HG02759 (cell line): ENCODE measurements at regions not wholly inside any gene's neighbourhood (a gene's known extent, or its start where the extent isn't known, plus 50 kb on each side); places are given as distances from the start of the nearest gene placed in this dataset.
"Not testable (repeated sequence)": the region's sequence is repeated elsewhere in the genome, so short reads cannot be mapped to it uniquely, and the experiment has no call there.

Source experiments
- ATAC-seq: cut with Tn5 transposase; IDR thresholded peaks from one replicate; pipeline ENCODE4 v1.9.1; 2021; ENCODE audit warnings: mild to moderate bottlenecking, moderate library complexity; ENCODE audit not compliant: unreplicated experiment

DNA sequence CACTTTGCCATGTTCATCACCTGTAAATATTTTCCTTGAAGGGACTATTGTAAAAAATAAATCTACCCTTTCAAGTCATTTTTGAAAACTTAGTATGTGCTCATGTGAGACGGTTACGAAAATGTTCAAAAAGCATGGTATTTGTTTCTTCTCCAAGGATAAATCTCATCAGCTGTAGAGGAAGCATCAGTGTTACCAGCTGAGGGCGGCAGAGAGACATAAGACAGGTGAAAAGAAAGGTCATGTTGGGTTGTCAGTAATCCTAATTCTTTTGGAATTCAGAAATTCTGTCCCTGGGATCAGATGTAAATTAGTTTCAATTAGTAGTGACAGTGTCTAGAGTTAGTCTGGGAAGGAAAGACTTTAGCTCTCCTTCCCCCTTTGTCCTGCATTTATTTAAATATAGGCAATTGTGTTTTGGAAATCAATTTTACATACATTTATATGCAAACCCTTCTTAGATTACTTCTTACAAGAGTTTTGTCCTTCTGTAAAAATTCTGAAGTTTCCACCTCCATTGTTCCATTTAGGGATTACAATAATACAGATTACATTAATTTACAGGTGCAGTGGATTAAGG, 791.9 kb upstream of the CDH6 start:
- no peak for ATAC-seq

DNA sequence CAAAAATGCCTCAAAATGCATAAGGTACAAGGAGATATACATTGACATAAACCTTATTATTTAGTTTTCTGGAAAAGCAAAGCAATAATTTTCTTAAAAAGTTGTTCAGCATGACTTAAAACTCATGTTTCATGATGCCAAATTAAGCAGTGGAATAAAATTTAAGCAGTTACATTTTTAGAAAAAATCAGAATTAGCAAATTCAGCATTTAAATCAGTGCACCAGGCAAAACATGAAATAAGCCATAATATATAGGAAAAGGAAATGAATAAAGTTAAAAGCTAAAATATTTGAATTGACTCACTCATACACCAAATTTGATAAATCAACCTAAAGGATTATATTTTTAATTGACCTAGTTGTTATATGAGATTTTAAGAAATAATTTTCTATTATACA, 795.1 kb upstream of the CDH6 start:
- ATAC-seq, result no peak

DNA sequence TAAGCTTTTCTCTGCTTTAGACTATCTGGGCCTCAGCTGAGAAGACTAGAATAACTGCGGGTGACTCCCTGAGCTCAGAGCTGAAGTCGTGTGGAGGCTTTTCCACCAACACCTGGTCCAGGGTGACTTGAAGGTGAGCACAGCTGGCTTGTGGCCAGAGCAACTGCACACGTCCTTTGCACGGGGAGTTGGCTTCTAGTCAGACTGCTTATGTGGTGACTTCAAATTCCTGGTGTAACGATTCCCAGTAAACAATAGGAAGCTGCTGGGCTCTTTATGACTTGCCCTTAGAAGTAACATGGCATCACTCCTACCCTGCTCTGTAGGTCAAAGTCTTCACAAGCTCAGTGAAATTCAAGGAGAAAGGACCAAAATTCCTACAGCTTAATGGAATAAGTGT, 800.6 kb upstream of the CDH6 start:
- no peak for ATAC-seq

DNA sequence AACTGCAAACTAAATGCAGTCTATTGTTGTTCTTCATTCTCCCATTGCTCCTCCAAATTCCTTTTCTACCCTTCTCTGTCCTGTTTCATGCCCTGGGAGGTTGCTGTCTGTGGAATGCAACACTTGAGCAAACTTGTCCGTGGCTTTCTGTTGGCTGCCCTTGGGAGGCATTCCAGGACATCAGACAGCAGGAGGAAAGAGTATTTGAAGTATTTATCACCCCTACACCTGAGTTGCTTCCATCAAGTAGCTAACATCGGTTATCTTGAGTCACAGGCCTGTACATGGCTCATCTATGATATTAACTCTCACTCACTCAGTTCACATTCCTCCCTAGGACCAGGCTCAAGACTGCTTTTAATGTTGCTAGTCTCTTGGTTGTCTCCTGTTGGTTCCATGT, 803.4 kb upstream of the CDH6 start:
- no peak for ATAC-seq

DNA sequence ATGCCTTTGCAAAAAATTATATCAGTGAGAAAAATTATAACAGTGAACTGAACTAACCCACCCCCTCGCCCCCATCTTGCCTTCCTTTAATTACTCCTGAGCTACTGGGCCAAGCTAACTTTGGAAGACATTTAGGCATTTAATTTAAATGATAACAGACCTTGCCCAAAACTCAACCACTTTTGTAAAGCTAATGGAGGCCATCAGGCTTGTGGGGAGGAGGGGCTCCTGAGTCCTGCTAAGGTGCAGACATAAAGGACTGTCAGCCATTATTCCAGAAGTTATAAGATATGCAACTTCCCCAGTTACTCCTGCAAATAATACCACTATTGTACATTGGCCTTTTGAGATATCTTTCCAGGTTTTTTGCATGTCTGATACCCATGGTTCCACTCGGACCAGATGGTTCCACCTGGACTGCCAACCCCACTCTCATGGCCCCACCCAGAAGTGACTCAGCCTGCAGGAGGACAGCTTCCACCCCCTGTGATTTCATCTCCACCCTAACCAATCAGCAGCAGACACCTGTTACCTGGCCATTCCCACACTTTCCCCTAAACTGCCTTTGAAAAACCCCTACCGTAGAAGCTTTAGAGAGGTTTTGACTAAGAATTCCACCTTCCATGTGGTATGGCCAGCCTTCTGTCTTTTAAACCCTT, 805.4 kb upstream of the CDH6 start:
- ATAC-seq, result no peak

DNA sequence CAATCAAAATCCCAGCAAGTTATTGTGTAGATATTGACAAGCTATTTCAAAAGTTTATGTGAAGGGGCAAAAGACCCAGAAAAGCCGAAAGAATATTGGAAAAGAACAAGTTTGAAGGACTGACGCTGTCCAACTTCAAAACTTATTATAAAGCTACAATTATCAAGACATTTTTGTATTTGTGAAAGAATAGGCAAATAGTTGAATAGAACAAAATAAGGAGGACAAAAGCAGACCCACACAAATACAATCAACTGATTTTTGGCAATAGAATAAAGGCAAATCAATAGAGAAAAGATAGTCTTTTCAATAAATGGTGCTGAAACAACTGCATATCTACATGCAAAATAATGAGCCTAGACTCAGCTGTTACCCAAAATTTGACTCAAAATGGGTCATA, 807.7 kb upstream of the CDH6 start:
- no peak for ATAC-seq

DNA sequence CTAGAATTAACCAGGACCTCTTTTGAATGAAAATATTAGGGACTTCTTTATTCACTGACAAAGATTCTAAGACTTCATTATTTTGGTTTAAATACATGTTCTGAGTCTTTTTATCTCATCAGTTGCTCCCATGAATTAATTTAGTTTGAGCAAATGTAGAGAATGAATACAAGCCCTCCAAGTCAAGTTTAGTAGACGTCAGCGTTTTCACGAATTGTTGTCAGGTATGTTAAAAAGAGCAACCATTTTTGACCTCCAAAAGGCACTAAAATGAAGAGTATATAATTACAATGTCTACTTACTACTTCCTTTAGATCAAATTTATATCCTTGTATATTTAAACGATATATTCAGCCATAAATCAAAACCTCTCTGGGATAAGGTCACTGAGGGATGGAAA, 809.3 kb upstream of the CDH6 start:
- no peak for ATAC-seq

DNA sequence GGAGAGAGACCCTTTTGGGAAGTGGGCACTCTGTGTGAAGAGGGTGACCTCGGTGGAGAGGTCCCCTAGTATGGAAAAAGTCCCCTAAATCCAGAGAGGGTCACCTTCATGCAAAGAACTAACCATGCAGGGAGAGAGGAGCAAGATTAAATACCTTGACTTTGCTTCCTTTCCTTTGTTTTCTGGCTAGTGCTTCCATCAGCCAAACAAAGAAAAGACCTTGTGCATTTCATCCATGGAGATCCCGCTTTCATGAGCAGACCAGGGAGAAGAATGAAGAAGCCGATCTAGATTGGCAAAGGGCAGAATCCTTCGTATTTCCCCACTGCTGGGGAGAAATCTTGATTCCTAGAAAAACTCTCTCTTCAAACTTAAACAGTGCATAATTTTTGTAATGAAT, 813.3 kb upstream of the CDH6 start:
- no peak for ATAC-seq

DNA sequence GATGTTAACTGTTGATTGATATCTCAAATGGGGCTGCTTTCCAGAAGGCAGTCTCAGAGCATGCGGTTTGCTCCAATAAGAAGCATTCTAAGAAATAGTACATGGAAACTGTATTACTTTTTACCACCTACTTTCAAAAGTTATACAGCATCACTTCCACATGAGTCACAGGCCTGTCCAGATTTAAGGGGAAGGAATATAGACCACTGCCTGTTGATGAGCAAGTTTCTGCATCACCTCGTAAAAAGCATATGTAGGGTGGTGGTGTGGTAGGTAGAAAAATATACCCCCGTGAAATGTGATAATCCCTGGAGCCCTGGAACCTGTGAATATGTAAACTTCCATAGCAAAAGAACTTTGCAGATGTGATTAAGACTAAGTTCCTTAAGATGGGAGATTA, 816.6 kb upstream of the CDH6 start:
- no peak for ATAC-seq

DNA sequence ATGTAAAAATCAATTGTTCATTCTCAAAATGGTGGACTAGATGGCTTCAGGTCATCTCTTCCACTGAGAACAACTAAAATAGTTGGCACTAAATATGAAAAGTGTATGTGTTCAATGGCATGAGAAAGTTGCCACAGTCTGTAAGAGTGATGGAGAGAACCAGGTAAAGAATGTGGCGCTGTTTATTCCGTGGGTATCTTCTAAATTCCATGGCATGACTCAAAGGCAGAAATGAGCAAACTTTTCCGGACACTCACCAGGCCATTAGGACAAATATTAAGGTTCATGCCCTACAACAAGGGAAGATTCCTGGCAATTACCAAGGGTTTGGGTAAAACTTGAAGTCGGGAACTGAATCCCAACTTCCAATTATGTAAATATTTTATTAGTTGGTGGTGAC, 825.4 kb upstream of the CDH6 start:
- ATAC-seq, result no peak

DNA sequence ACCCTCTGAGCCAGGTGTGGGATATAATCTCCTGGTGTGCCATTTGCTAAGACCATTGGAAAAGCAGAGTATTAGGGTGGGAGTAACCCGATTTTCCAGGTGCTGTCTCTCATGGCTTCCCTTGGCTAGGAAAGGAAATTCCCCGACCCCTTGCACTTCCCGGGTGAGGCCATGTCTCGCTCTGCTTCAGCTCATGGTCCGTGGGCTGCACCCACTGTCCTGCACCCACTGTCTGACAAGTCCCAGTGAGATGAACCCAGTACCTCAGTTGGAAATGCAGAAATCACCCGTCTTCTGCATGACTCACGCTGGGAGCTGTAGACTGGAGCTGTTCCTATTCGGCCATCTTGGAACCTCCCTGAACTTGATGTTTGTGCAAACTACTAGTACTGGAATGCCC, 828.5 kb upstream of the CDH6 start:
- not testable (repeated sequence) for ATAC-seq

DNA sequence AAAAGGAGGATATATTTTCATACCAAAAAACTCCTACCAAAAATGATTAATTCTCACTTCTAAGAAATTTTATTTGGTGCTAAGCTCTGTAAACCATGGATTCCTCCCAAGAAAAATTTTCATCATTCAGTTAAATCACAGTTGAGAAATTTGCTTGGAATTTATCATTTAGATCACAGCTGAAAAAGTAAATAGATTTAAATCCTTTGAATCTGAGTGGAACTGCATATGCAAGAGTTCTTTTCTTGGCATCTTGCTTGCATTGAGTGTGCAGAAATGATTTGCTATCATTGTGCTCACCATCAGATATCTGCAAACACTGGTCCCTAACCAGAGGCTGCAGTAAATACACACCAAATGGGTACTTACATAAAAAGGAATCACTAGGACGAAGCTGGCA, 836.1 kb upstream of the CDH6 start:
- no peak for ATAC-seq

DNA sequence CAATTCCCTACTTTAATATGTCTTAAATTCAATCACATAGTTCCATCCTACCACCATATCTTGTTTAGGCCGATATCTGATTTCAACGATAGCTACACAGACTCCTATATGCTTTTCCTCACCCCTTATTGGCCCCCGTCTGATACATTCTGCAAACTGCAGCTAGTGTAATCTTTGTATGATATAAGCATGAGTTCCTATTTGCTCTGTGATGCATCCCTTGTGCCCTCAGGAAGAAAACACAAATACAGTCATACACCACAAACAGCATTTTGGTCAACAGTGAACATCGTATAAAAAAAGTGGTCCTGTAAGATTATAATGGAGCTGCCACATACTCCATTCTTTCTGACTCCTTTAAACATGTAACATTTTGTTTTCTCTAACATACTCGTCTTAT, 837.8 kb upstream of the CDH6 start:
- no peak for ATAC-seq

DNA sequence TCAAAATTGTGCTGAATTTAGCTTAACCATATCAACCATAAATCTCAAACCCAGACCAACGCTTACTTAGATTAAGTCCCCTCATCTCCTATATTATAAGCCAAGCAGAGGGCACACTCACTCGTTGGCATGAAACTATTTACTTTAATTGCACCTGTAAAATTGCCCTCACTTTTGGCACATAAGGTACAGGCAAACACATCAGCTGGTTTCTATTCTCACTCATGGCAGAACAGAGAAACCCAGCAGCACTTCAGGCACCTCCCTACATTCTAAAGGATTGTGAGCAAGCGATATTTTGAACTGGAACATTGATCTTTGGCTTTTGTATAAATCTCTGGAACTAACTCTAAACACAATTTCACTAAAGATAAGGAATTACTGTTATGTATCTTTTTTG, 845.6 kb upstream of the CDH6 start:
- no peak for ATAC-seq

DNA sequence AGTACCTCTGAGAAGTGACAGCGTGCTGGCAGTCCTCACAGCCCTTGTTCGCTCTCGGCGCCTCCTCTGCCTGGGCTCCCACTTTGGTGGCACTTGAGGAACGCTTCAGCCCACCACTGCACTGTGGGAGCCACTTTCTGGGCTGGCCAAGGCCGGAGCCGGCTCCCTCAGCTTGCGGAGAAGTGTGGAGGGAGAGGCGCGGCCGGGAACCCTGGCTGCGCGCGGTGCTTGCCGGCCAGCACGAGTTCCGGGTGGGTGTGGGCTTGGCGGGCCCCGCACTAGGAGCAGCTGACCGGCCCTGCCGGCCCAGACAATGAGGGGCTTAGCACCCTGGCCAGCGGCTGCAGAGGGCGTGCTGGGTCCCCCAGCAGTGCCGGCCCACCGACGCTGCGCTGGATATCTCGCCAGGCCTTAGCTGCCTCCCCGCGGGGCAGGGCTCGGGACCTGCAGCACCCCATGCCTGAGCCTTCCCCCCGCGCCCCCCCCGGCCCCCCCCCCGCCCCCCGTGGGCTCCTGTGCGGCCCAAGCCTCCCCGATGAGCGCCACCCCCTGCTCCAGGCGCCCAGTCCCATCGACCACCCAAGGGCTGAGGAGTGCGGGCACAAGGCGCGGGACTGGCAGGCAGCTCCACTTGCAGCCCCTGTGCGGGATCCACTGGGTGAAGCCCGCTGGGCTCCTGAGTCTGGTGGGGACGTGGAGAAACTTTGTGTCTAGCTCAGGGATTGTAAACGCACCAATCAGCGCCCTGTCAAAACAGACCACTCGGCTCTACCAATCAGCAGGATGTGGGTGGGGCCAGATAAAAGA, 847.7 kb upstream of the CDH6 start:
- not testable (repeated sequence) for ATAC-seq

DNA sequence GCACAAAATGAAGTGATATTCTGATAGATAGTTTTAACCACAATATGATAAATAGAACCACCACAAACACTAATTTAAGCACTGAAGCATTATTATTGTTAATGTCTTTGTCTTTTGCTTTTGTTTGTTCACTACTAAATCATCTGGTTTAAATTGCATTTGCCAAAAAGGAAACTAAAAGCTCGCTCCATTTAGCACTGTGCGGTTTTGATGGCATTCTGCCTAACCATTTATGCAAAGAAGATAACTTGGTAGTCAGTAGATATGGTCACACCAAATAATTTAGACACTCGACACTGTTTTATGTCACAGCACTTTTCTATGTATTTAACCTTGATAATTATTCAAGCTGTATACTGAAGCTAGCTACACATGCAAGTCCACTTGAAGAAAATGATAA, 849.8 kb upstream of the CDH6 start:
- no peak for ATAC-seq

DNA sequence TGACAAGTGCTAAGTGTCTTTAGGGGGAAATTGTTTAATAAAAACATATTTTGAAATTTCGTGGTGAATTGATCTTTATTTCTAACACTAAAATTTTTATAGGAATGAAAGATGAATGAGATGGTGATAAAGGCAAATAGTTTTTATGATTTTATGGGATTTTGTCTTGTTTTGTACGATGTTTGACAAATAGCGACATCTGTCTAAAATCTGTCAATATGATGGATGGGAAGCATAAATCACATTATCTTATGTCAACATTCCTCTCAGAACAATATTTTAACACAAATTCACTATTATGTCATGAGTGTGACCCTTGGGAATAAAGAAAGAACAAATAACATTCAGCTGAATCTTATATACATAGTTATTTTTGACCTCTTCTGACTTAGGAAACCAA, 852.0 kb upstream of the CDH6 start:
- no peak for ATAC-seq

DNA sequence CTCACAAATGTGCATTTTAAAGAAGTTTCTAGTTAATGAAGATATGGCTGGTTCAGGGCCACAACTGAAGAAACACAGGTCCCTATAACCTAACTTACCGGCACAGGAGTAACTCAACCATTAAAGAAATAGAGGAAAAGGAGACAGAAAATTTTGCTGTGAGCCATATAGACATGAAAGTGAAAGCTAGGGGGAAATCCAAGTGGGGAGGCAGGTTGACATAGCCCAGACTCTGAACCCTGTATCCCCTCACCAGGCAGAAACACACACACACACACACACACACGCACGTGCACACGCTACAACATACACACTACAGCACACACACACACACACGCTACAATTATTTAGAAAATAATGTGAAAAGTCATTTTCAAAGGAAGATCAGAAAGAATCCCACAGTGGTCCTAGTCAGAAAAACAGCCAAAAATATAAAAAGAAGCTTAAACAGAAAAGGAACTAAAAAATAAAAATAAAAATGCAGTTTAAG, 856.4 kb upstream of the CDH6 start:
- no peak for ATAC-seq

DNA sequence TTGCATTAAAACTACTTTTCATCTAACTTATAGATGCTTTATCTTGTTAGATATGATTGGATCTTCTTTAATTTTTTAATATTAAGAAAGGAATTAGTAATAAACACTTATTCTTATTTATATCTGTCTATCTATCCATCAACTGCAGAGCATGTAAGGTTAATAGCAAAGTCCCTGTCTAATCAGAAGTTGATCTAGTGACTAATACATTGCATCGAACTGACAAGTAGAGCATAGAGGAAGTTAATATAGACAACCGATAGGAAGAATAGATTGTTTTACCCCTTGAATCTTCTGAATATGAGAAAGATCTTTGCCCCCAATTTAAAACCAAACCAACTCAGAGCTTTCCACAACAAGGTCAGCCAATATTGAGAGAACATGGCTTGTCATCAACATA, 862.0 kb upstream of the CDH6 start:
- no peak for ATAC-seq

DNA sequence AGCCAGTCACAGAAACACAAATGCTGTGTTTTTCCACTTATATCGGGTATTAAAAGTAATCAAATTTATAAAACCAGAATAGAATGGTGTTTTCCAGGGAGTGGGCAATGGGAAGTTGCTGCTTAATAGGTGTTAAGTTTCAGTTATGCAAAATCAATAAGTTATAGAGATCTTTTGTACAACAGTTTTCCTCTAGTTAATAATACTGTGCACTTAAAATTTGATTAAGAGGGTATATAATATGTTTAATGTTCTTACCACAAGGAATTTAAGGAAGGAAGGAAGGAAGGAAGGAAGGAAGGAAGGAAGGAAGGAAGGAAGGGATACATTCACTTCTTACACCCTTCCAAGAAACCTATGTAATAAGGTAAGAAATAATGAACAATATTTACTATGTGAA, 867.7 kb upstream of the CDH6 start:
- no peak for ATAC-seq

DNA sequence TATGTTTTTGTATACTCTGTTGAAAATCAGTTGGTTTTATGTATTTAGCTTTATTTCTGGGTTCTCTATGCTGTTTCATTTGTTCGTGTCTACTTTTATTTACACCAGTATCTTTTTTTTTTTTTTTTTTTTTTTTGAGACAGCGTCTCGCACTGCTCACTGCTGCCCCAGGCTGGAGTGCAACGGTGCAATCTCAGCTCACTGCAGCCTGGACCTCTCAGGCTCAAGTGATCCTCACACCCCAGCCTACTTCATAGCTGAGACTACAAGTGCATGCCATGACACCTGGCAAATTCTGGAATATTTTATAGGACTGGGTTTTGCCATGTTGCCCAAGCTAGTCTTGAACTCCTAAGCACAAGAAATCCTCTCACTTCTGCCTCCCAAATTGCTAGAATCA, 869.4 kb upstream of the CDH6 start:
- no peak for ATAC-seq

DNA sequence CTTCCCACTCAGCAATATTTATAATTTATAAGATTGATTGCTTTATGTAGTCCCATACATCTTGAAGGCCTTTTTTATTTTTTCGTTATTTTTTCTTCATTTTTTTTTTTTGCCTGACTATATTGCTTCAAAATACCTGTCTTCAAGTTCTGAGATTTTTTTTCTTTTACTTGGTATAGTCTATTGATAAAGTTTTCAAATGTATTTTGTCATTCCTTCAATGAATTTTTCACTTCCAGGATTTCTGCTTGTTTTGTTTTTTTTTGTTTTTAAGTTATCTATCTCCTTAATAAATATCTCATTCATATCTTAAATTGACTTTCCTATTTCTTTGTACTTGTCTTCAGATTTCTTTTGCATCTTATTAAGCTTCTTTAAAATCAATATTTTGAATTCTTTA, 905.6 kb upstream of the CDH6 start:
- no peak for ATAC-seq
